GM23338 (cell line): ENCODE measurements at regions not wholly inside any gene's neighbourhood (a gene's known extent, or its start where the extent isn't known, plus 50 kb on each side); places are given as distances from the start of the nearest gene placed in this dataset.

Experiments
- ATAC-seq: fragments of 200-7000 bp; cut with Tn5 transposase; 3 replicates; pipeline ENCODE4 v1.9.1; 2020
- DNase-seq: peaks from one replicate; pipeline ENCODE4 v3.0.0-alpha.2; 2015; ENCODE audit warnings: low spot score
- H2AFZ ChIP-seq: fragments of 200-600 bp; sonication (generic); 2 replicates; pipeline ENCODE4 v1.8.0; 2016; ENCODE audit warnings: antibody characterized with exemption, mild to moderate bottlenecking, moderate library complexity
- H3F3A ChIP-seq: fragments of 200-600 bp; sonication (generic); replicated peaks from 2 replicates; pipeline ENCODE4 v1.8.0; 2017; ENCODE audit warnings: antibody characterized with exemption, mixed run types, low read depth
- H3K27ac ChIP-seq: fragments of 200-600 bp; sonication (generic); 2 replicates; pipeline ENCODE4 v1.6.1; 2016; ENCODE audit warnings: low read depth
- H3K27me3 ChIP-seq: fragments of 200-600 bp; sonication (generic); 2 replicates; pipeline ENCODE4 v1.8.0; 2016; ENCODE audit warnings: mild to moderate bottlenecking, mixed run types, moderate library complexity; ENCODE audit not compliant: insufficient read depth
- H3K36me3 ChIP-seq: fragments of 200-600 bp; sonication (generic); 2 replicates; pipeline ENCODE4 v1.8.0; 2016; ENCODE audit warnings: mild to moderate bottlenecking; ENCODE audit not compliant: insufficient read depth
- H3K4me1 ChIP-seq: fragments of 200-600 bp; sonication (generic); 2 replicates; pipeline ENCODE4 v1.8.0; 2016; ENCODE audit warnings: mild to moderate bottlenecking, moderate library complexity; ENCODE audit not compliant: insufficient read depth
- H3K4me2 ChIP-seq: fragments of 200-600 bp; sonication (generic); 2 replicates; pipeline ENCODE4 v1.7.1; 2017; ENCODE audit warnings: mixed run types
- H3K4me3 ChIP-seq: fragments of 200-600 bp; sonication (generic); 2 replicates; pipeline ENCODE4 v1.6.1; 2016; ENCODE audit warnings: mixed run types
- H3K79me2 ChIP-seq: fragments of 200-600 bp; sonication (generic); replicated peaks from 2 replicates; pipeline ENCODE4 v1.8.0; 2017; ENCODE audit warnings: mild to moderate bottlenecking; ENCODE audit not compliant: insufficient read depth
- H3K9me2 ChIP-seq: fragments of 200-600 bp; sonication (generic); 2 replicates; pipeline ENCODE4 v1.8.0; 2017; ENCODE audit not compliant: insufficient read depth
- H4K20me1 ChIP-seq: fragments of 200-600 bp; sonication (generic); replicated peaks from 2 replicates; pipeline ENCODE4 v1.8.0; 2017; ENCODE audit warnings: mild to moderate bottlenecking; ENCODE audit not compliant: insufficient read depth
- H3K27ac Mint-ChIP-seq: 2 replicates; pipeline ENCODE4 v1.8.0; 2020; ENCODE audit warnings: inconsistent platforms, mild to moderate bottlenecking, moderate library complexity, mixed read lengths
- H3K27me3 Mint-ChIP-seq: 3 replicates; pipeline ENCODE4 v1.8.0; 2022; ENCODE audit warnings: low read depth, mild to moderate bottlenecking, moderate library complexity, mixed read lengths, inconsistent platforms; ENCODE audit not compliant: insufficient read depth, poor library complexity
- H3K36me3 Mint-ChIP-seq: 3 replicates; pipeline ENCODE4 v1.8.0; 2021; ENCODE audit warnings: low read depth, mild to moderate bottlenecking, inconsistent platforms, moderate library complexity, mixed read lengths
- H3K4me1 Mint-ChIP-seq: 3 replicates; pipeline ENCODE4 v1.8.0; 2020; ENCODE audit warnings: mild to moderate bottlenecking, inconsistent platforms, mixed read lengths
- H3K4me3 Mint-ChIP-seq: 3 replicates; pipeline ENCODE4 v1.8.0; 2021; ENCODE audit warnings: moderate library complexity, mild to moderate bottlenecking, inconsistent platforms, mixed read lengths
- H3K9me3 Mint-ChIP-seq: 3 replicates; pipeline ENCODE4 v1.8.0; 2020; ENCODE audit warnings: moderate library complexity, mild to moderate bottlenecking, inconsistent platforms, mixed read lengths
- CTCF ChIP-seq, 2 experiments: fragments of 200-600 bp in 1 of 2; sonication (generic) in 1 of 2; conservative IDR thresholded peaks; 2 replicates each; pipeline versions ENCODE4 v1.5.1 to v1.6.1; 2016 to 2017; ENCODE audit warnings: antibody characterized with exemption in 2 of 2, low read depth in 2 of 2, mild to moderate bottlenecking in 2 of 2, moderate library complexity in 1 of 2
- EZH2 ChIP-seq: fragments of 200-600 bp; sonication (generic); IDR thresholded peaks from one replicate; pipeline ENCODE4 v1.8.0; 2017; ENCODE audit warnings: antibody characterized with exemption, mild to moderate bottlenecking, low read depth; ENCODE audit not compliant: unreplicated experiment
- EZH2phosphoT487 ChIP-seq: fragments of 200-600 bp; sonication (generic); IDR thresholded peaks from one replicate; pipeline ENCODE4 v1.8.1; 2018; ENCODE audit warnings: antibody characterized with exemption; ENCODE audit not compliant: unreplicated experiment
- JUNB ChIP-seq: IDR thresholded peaks from one replicate; pipeline ENCODE4 v1.6.1; 2016; ENCODE audit warnings: antibody characterized with exemption; ENCODE audit not compliant: unreplicated experiment
- NANOG ChIP-seq: IDR thresholded peaks from 2 replicates; pipeline ENCODE4 v1.6.1; 2016; ENCODE audit warnings: antibody characterized with exemption, borderline replicate concordance
- POLR2AphosphoS5 ChIP-seq: IDR thresholded peaks from 2 replicates; pipeline ENCODE4 v1.6.1; 2016; ENCODE audit warnings: antibody characterized with exemption, low read depth
- REST ChIP-seq: IDR thresholded peaks from one replicate; pipeline ENCODE4 v1.6.1; 2018; ENCODE audit warnings: antibody characterized with exemption; ENCODE audit not compliant: unreplicated experiment
- ZNF331 ChIP-seq: fragments of 250-450 bp; sonication (Bioruptor Pico); IDR thresholded peaks from 2 replicates; pipeline ENCODE4 v1.5.0; 2020; ENCODE audit warnings: low read depth, mild to moderate bottlenecking, moderate library complexity

GRCh38 chr6:168956884-168957730 lies 296.5 kb downstream of the THBS2 start:
- Histone ChIP-seq H3K4me1 (no peaks in the 10 kb centered on the region), H3K9me2 (no peaks in the 10 kb centered on the region), H3F3A (no peaks in the 10 kb centered on the region), H4K20me1 (no peaks in the 10 kb centered on the region), H3K79me2 (no peaks in the 10 kb centered on the region), H3K4me2 (no peak overlapping the region), H3K4me3 (no peak overlapping the region), H3K27me3 (no peaks in the 10 kb centered on the region), H3K36me3 (no peaks in the 10 kb centered on the region), H2AFZ (0 out of 2 replicates have a peak overlapping the region, but pooled peaks have one; percentile 2), H3K27ac (no peak overlapping the region)
- H3K4me1 Mint-ChIP-seq: peaks cover 8% of the 10 kb centered on the region
- peak; percentile 78 for DNase-seq
- H3K36me3 Mint-ChIP-seq: no peaks in the 10 kb centered on the region
- 0 out of 3 replicates have a peak, but pooled peaks cover 2% of the 10 kb centered on the region for H3K9me3 Mint-ChIP-seq
- H3K27ac Mint-ChIP-seq: no peak overlapping the region; the same call in 1 of the 2 replicates
- H3K4me3 Mint-ChIP-seq: no peak overlapping the region
- no peaks in the 10 kb centered on the region for H3K27me3 Mint-ChIP-seq
- peak; percentile 95 for ATAC-seq
- no peak for TF ChIP-seq POLR2AphosphoS5
- peak; percentile 82 to 85 for TF ChIP-seq CTCF (conservative IDR thresholded peaks at IDR 0.05; ENCODE audit: low read depth in 2 of 2)

- Histone ChIP-seq H2AFZ (0 out of 2 replicates have a peak overlapping the region, but pooled peaks have one; percentile 2), H3K36me3 (no peaks in the 10 kb centered on the region), H3F3A (no peaks in the 10 kb centered on the region), H3K79me2 (no peaks in the 10 kb centered on the region), H3K4me3 (no peak overlapping the region), H3K27me3 (no peaks in the 10 kb centered on the region), H4K20me1 (no peaks in the 10 kb centered on the region), H3K9me2 (no peaks in the 10 kb centered on the region), H3K4me2 (no peak overlapping the region), H3K4me1 (no peaks in the 10 kb centered on the region), H3K27ac (no peak overlapping the region)
- no peak overlapping the region; the same call in 1 of the 2 replicates for H3K27ac Mint-ChIP-seq
- DNase-seq (no peak), ATAC-seq (no peak)
- peaks cover 8% of the 10 kb centered on the region for H3K4me1 Mint-ChIP-seq
- no peak overlapping the region for H3K4me3 Mint-ChIP-seq
- H3K36me3 Mint-ChIP-seq: no peaks in the 10 kb centered on the region
- no peaks in the 10 kb centered on the region for H3K27me3 Mint-ChIP-seq
- H3K9me3 Mint-ChIP-seq: 0 out of 3 replicates have a peak, but pooled peaks cover 2% of the 10 kb centered on the region
- no peak for TF ChIP-seq POLR2AphosphoS5
- no peak for TF ChIP-seq JUNB
- TF ChIP-seq CTCF (conservative IDR thresholded peaks at IDR 0.05; ENCODE audit: low read depth in 2 of 2): no peak
- no peak for TF ChIP-seq REST
- no peak for TF ChIP-seq EZH2
- TF ChIP-seq ZNF331 (CRISPR knock-in tag): no peak
- no peak for TF ChIP-seq NANOG
- TF ChIP-seq EZH2phosphoT487: no peak
These were observed 297.4 kb downstream of the THBS2 start for GRCh38 chr6:168956141-168956838.
